ENCODE measurements at regions not wholly inside any gene's neighbourhood (a gene's known extent, or its start where the extent isn't known, plus 50 kb on each side); places are given as distances from the start of the nearest gene placed in this dataset.

DNA sequence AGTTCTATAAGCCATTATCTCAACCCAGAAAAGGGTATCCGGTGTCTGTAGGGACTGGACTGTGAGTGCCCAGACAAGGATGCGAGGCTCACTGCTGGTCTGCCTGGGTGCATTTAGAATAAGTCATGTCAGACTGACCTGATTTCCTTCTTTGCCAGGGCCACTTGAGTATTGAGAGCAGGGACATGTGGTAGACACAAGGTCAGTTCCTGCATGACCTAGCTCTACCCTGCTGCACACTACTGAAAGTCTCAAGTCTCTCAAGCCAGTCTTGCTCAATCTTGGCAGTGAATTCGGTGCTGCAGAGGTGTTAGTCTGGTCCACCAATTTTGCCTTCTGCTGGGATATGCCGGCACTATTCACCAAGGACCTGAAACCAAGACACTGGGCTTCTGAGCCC is 180.1 kb downstream of the C1orf94 start:
- TF ChIP-seq, protein P1, sequence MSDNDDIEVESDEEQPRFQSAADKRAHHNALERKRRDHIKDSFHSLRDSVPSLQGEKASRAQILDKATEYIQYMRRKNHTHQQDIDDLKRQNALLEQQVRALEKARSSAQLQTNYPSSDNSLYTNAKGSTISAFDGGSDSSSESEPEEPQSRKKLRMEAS (IDR thresholded peaks at IDR 0.05; ENCODE audit: insufficient read depth, insufficient read length): no peak
- no peak for TF ChIP-seq POLR2A (IDR thresholded peaks at IDR 0.05; ENCODE audit: low read depth, low read length)
- TF ChIP-seq, protein P2, sequence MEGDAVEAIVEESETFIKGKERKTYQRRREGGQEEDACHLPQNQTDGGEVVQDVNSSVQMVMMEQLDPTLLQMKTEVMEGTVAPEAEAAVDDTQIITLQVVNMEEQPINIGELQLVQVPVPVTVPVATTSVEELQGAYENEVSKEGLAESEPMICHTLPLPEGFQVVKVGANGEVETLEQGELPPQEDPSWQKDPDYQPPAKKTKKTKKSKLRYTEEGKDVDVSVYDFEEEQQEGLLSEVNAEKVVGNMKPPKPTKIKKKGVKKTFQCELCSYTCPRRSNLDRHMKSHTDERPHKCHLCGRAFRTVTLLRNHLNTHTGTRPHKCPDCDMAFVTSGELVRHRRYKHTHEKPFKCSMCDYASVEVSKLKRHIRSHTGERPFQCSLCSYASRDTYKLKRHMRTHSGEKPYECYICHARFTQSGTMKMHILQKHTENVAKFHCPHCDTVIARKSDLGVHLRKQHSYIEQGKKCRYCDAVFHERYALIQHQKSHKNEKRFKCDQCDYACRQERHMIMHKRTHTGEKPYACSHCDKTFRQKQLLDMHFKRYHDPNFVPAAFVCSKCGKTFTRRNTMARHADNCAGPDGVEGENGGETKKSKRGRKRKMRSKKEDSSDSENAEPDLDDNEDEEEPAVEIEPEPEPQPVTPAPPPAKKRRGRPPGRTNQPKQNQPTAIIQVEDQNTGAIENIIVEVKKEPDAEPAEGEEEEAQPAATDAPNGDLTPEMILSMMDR (IDR thresholded peaks at IDR 0.05; ENCODE audit: extremely low read depth in 1 of 2, insufficient read depth in 1 of 2, low read depth in 1 of 2, low read length in 2 of 2): no peak
- no peak for TF ChIP-seq EZH2 (IDR thresholded peaks at IDR 0.05; ENCODE audit: borderline replicate concordance, low read depth, low read length, severe bottlenecking)
- no peak for TF ChIP-seq POLR2AphosphoS5 (IDR thresholded peaks at IDR 0.05; ENCODE audit: insufficient read depth, low read depth, low read length)

All from endothelial cell of umbilical vein (primary cell).